ENCODE measurements at regions not wholly inside any gene's neighbourhood (a gene's known extent, or its start where the extent isn't known, plus 50 kb on each side); places are given as distances from the start of the nearest gene placed in this dataset.

- Histone ChIP-seq H3K27me3 (ENCODE audit: control insufficient read depth in 2 of 2, insufficient read depth in 2 of 2, low read length in 2 of 2) (no peaks in the 10 kb centered on the region), H3K4me3 (replicated peaks in 1 of 3; ENCODE audit: insufficient read depth in 1 of 3, low read depth in 1 of 3, low read length in 3 of 3) (no peak overlapping the region), H3K79me2 (ENCODE audit: control insufficient read depth, insufficient read depth, low read length) (no peaks in the 10 kb centered on the region), H3K9me3 (replicated peaks; ENCODE audit: control insufficient read depth, insufficient read depth, low read length) (no peaks in the 10 kb centered on the region), H3K9me1 (replicated peaks; ENCODE audit: control insufficient read depth, extremely low read depth, insufficient read depth, low read length) (no peaks in the 10 kb centered on the region), H3K9ac (replicated peaks; ENCODE audit: extremely low read depth, insufficient read depth, low read length) (no peak overlapping the region), H3K27ac (ENCODE audit: insufficient read depth, low read depth, low read length) (no peak overlapping the region), H3K4me2 (ENCODE audit: insufficient read depth, low read length) (no peak overlapping the region), H3K36me3 (ENCODE audit: control insufficient read depth in 2 of 2, extremely low read depth in 1 of 2, insufficient read depth in 2 of 2, low read length in 2 of 2) (no peaks in the 10 kb centered on the region), H4K20me1 (replicated peaks; ENCODE audit: control insufficient read depth, extremely low read depth, insufficient read depth, low read length) (no peaks in the 10 kb centered on the region), H2AFZ (ENCODE audit: low read depth, low read length) (no peak overlapping the region), H3K4me1 (ENCODE audit: control insufficient read depth, extremely low read depth, insufficient read depth, low read length) (no peaks in the 10 kb centered on the region)
- no peak for FAIRE-seq
- TF ChIP-seq CTCF (IDR thresholded peaks at IDR 0.05; ENCODE audit: extremely low read depth in 1 of 2, insufficient read depth in 1 of 2, low read depth in 1 of 2, low read length in 2 of 2) = no peak
- TF ChIP-seq MAX (IDR thresholded peaks at IDR 0.05; ENCODE audit: insufficient read depth, insufficient read length) = no peak
- no peak for TF ChIP-seq MYC (IDR thresholded peaks at IDR 0.05; ENCODE audit: low read depth, low read length)
- no peak for TF ChIP-seq POLR2AphosphoS5 (IDR thresholded peaks at IDR 0.05; ENCODE audit: insufficient read depth, low read depth, low read length)
- no peak for TF ChIP-seq EZH2 (IDR thresholded peaks at IDR 0.05; ENCODE audit: borderline replicate concordance, low read depth, low read length, severe bottlenecking)
- TF ChIP-seq JUN (IDR thresholded peaks at IDR 0.05; ENCODE audit: borderline replicate concordance, insufficient read depth, insufficient read length, low read depth) = no peak
- TF ChIP-seq FOS (IDR thresholded peaks at IDR 0.05; ENCODE audit: borderline replicate concordance, insufficient read depth, low read length) = no peak
- intact Hi-C loops (cut with micrococcal nuclease) (no loop called here), dilution Hi-C loops (cut with MboI; ENCODE audit: extremely low pct_ligation_motif_present, low sequenced_read_pairs) (no loop called here)
- ChIA-PET POLR2A (no interaction called here), CTCF (no interaction called here)
- DNase-seq (ENCODE audit: low read depth, low spot score) = no peak
- BruUV-seq (replicated peaks) = no TSS peak
These were observed 206.2 kb downstream of the CSNK2A3 start for GRCh38 chr11:11146830-11147229.
